OCI-LY3 (cell line): ENCODE measurements at regions not wholly inside any gene's neighbourhood (a gene's known extent, or its start where the extent isn't known, plus 50 kb on each side); places are given as distances from the start of the nearest gene placed in this dataset.

Experiments
- H2AFZ ChIP-seq: fragments of 200-600, 300-600 bp; shearing (Covaris generic); 2 replicates; pipeline ENCODE4 v1.6.0; 2014; ENCODE audit warnings: antibody characterized with exemption, low read depth, low read length
- H3K27ac ChIP-seq: fragments of 200-600, 300-600 bp; sonication (generic); 2 replicates; pipeline ENCODE4 v1.5.1; 2014; ENCODE audit warnings: mild to moderate bottlenecking, low read length, moderate library complexity, mixed read lengths
- H3K27me3 ChIP-seq: fragments of 200-600, 300-600 bp; sonication (generic); 2 replicates; pipeline ENCODE4 v1.6.1; 2014; ENCODE audit warnings: low read depth, low read length, mixed read lengths
- H3K36me3 ChIP-seq: fragments of 200-600, 300-600 bp; sonication (generic); replicated peaks from 2 replicates; pipeline ENCODE3; 2014; ENCODE audit warnings: low read depth, low read length, mixed read lengths
- H3K4me1 ChIP-seq: fragments of 300-600, 200-600 bp; sonication (generic); 2 replicates; pipeline ENCODE4 v1.6.1; 2014; ENCODE audit warnings: low read length, mixed read lengths
- H3K4me2 ChIP-seq: fragments of 200-600, 300-600 bp; sonication (generic); 2 replicates; pipeline ENCODE4 v1.6.1; 2014; ENCODE audit warnings: low read length, mixed read lengths
- H3K4me3 ChIP-seq: fragments of 300-600, 200-600 bp; sonication (generic); 2 replicates; pipeline ENCODE4 v1.5.1; 2014; ENCODE audit warnings: antibody characterized with exemption, mild to moderate bottlenecking, low read length, moderate library complexity
- H3K79me2 ChIP-seq: fragments of 300-600, 200-600 bp; shearing (Covaris generic); 2 replicates; pipeline ENCODE4 v1.6.1; 2014; ENCODE audit warnings: mild to moderate bottlenecking, low read length, mixed read lengths
- H3K9ac ChIP-seq: fragments of 300-600, 200-600 bp; shearing (Covaris generic); 2 replicates; pipeline ENCODE4 v1.6.0; 2014; ENCODE audit warnings: mild to moderate bottlenecking, low read length, moderate library complexity
- H3K9me3 ChIP-seq: fragments of 200-600, 300-600 bp; shearing (Covaris generic); 2 replicates; pipeline ENCODE4 v1.6.1; 2014; ENCODE audit warnings: low read length, mixed read lengths; ENCODE audit not compliant: insufficient read depth
- H4K20me1 ChIP-seq: fragments of 200-600, 300-600 bp; sonication (generic); 2 replicates; pipeline ENCODE4 v1.6.1; 2016; ENCODE audit warnings: low read length, mixed read lengths; ENCODE audit not compliant: insufficient read depth
- EZH2phosphoT487 ChIP-seq: fragments of 200-600 bp; shearing (Covaris generic); IDR thresholded peaks from 2 replicates; pipeline ENCODE4 v1.6.1; 2018; ENCODE audit warnings: antibody characterized with exemption, mixed run types, low read depth
- TF ChIP-seq, protein P1 (sequence below): fragments of 200-600, 300-600 bp; sonication (generic); IDR thresholded peaks from 2 replicates; pipeline ENCODE4 v1.5.1; 2014; ENCODE audit warnings: antibody characterized with exemption, low read length, low read depth

DNA sequence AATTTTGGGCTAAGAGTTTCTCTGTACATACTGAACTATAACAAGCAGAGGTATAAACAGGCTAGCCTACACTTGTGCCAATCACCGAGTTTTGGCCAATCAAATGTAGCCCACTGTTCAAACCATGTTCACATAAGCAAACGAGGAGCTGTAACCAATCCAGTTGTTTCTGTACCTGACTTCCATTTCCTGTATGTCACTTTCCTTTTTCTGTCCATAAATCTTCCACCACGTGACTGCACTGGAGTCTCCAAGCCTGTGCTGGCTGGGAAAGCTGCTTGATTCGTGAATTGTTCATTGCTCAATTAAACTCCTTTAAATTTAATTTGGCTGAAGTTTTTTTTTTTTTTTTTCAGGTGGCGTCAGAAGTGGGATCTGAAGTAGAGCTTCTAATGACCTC, 332.9 kb downstream of the RNF144B start:
- Histone ChIP-seq H3K27me3 (no peaks in the 10 kb centered on the region), H3K79me2 (no peaks in the 10 kb centered on the region), H2AFZ (no peak overlapping the region), H4K20me1 (no peaks in the 10 kb centered on the region), H3K27ac (no peak overlapping the region), H3K4me3 (no peak overlapping the region), H3K9me3 (no peaks in the 10 kb centered on the region), H3K36me3 (no peaks in the 10 kb centered on the region), H3K4me2 (no peak overlapping the region), H3K4me1 (no peaks in the 10 kb centered on the region), H3K9ac (no peak overlapping the region)
- no peak for TF ChIP-seq EZH2phosphoT487
- TF ChIP-seq, protein P1, sequence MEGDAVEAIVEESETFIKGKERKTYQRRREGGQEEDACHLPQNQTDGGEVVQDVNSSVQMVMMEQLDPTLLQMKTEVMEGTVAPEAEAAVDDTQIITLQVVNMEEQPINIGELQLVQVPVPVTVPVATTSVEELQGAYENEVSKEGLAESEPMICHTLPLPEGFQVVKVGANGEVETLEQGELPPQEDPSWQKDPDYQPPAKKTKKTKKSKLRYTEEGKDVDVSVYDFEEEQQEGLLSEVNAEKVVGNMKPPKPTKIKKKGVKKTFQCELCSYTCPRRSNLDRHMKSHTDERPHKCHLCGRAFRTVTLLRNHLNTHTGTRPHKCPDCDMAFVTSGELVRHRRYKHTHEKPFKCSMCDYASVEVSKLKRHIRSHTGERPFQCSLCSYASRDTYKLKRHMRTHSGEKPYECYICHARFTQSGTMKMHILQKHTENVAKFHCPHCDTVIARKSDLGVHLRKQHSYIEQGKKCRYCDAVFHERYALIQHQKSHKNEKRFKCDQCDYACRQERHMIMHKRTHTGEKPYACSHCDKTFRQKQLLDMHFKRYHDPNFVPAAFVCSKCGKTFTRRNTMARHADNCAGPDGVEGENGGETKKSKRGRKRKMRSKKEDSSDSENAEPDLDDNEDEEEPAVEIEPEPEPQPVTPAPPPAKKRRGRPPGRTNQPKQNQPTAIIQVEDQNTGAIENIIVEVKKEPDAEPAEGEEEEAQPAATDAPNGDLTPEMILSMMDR, result no peak

DNA sequence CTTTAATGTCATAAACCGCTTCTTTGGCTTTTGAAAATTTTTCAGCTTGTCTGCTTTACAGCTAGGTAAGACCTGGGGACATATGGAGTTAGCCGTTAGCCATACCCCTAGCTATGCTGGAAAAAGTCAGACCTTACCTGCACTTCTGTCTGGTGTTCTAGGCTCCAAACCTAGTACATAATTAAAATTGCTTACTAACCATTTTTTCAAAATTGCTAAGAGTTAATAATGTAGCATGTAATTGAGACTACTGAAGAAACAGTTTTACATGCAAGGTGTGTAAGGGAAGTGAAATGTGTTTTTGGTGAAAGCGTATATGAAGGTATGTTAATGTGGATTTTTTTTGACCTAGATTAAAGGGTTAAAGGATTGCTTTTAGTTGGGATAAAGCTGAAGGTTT, 336.9 kb downstream of the RNF144B start:
- no peak overlapping the region for H3K4me2 ChIP-seq
- no peak overlapping the region for H3K9ac ChIP-seq
- no peak overlapping the region for H2AFZ ChIP-seq
- TF ChIP-seq, protein P1, result no peak
- TF ChIP-seq EZH2phosphoT487, result no peak
- H4K20me1 ChIP-seq, result no peaks in the 10 kb centered on the region
- H3K4me3 ChIP-seq, result no peak overlapping the region
- no peaks in the 10 kb centered on the region for H3K27me3 ChIP-seq
- H3K9me3 ChIP-seq, result no peaks in the 10 kb centered on the region
- no peak overlapping the region for H3K27ac ChIP-seq
- no peaks in the 10 kb centered on the region for H3K4me1 ChIP-seq
- H3K79me2 ChIP-seq, result no peaks in the 10 kb centered on the region
- H3K36me3 ChIP-seq, result no peaks in the 10 kb centered on the region

DNA sequence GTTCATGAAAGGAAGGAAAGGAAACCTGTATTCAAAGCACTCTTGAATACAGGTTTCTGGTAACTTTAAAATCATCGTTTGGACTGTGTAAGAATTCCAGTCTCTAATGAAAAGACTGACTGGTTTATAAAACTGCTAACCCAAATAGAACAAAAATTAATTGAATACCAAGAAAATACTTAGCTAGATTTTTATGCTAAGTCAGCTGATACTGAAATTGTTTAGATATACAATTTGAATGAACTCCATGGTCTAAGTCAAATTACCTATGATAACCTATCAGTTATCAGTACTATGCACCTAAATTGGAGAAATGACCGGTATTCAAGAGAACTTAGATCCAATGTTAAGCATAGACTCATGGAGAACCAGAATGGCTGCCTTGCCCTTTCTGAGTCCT, 338.3 kb downstream of the RNF144B start:
- Histone ChIP-seq H3K4me2 (no peak overlapping the region), H3K27me3 (no peaks in the 10 kb centered on the region), H3K4me1 (no peaks in the 10 kb centered on the region), H3K9ac (no peak overlapping the region), H3K79me2 (no peaks in the 10 kb centered on the region), H3K9me3 (no peaks in the 10 kb centered on the region), H4K20me1 (no peaks in the 10 kb centered on the region), H3K4me3 (no peak overlapping the region), H3K36me3 (no peaks in the 10 kb centered on the region), H2AFZ (no peak overlapping the region), H3K27ac (no peak overlapping the region)
- TF ChIP-seq, protein P1, result no peak
- no peak for TF ChIP-seq EZH2phosphoT487

DNA sequence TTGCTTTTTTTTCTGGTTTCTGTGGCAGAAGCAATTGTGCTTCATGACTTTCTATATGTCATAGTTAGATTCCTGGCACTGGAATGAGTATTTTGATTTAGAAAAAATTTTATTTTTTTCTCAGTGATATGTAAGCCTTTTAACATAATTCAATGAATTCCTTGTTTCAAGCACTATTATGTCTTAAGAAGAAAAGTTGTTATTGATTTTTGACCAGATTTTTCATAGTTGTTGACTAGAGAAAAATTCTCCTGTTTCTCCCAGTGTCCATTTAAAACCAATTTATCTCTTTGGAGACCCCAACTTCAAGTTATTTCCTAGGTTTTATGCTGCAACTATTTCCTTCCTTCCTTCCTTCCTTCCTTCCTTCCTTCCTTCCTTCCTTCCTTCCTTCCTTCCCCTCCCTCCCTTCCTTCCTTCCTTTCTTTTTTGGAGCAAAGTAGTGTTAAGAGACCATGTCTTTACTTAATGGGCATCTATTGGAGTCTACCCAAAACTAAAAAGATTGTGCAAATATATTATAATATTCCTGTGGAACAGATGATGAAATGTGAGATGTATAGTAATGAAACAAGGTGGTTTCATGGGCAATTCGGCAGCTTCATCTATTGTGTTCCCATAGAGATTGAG, 346.9 kb downstream of the RNF144B start:
- TF ChIP-seq, protein P1, result no peak
- TF ChIP-seq EZH2phosphoT487, result no peak
- Histone ChIP-seq H2AFZ (no peak overlapping the region), H4K20me1 (no peaks in the 10 kb centered on the region), H3K27ac (no peak overlapping the region), H3K4me2 (no peak overlapping the region), H3K9ac (no peak overlapping the region), H3K4me3 (no peak overlapping the region), H3K79me2 (no peaks in the 10 kb centered on the region), H3K27me3 (no peaks in the 10 kb centered on the region), H3K4me1 (no peaks in the 10 kb centered on the region), H3K9me3 (no peaks in the 10 kb centered on the region), H3K36me3 (no peaks in the 10 kb centered on the region)
